Retina (tissue), 1 donor: ENCODE measurements at regions not wholly inside any gene's neighbourhood (a gene's known extent, or its start where the extent isn't known, plus 50 kb on each side); places are given as distances from the start of the nearest gene placed in this dataset.
A peak's percentile ranks its signal among the peaks of the same experiment; 100 is the strongest.
"Not testable (repeated sequence)": the region's sequence is repeated elsewhere in the genome, so short reads cannot be mapped to it uniquely, and the experiment has no call there.

Experiments
- DNase-seq: peaks from one replicate; pipeline ENCODE4 v3.0.0-alpha.2; 2016

- no peak for DNase-seq
These were observed 991.8 kb upstream of the GJE1 start for GRCh38 chr6:141140905-141141304.

- no peak for DNase-seq
These were observed 993.3 kb upstream of the GJE1 start for GRCh38 chr6:141139461-141139860.

GRCh38 chr6:141134723-141135122 is 998.0 kb upstream of the GJE1 start:
- DNase-seq = no peak

- DNase-seq = no peak
These were observed 998.9 kb upstream of the GJE1 start for GRCh38 chr6:141133836-141134235.

GRCh38 chr6:141133346-141133745 is 999.4 kb upstream of the GJE1 start:
- no peak for DNase-seq

- no peak for DNase-seq
These were observed 1001.1 kb upstream of the GJE1 start for GRCh38 chr6:141131616-141132015.

- DNase-seq = no peak
These were observed 1009.2 kb upstream of the GJE1 start for GRCh38 chr6:141123497-141123896.

GRCh38 chr6:141123049-141123448 is 1009.7 kb upstream of the GJE1 start:
- no peak for DNase-seq

GRCh38 chr6:141118991-141119390 is 1013.7 kb upstream of the GJE1 start:
- DNase-seq = no peak

- no peak for DNase-seq
These were observed 1014.9 kb upstream of the GJE1 start for GRCh38 chr6:141117874-141118273.

GRCh38 chr6:141110481-141110880 is 1022.2 kb upstream of the GJE1 start:
- no peak for DNase-seq

- no peak for DNase-seq
These were observed 1025.0 kb upstream of the GJE1 start for GRCh38 chr6:141107591-141108160.

GRCh38 chr6:141105481-141105880 is 1027.2 kb upstream of the GJE1 start:
- DNase-seq = peak; percentile 43

GRCh38 chr6:141103246-141103645 is 1029.5 kb upstream of the GJE1 start:
- no peak for DNase-seq

- DNase-seq = no peak
These were observed 1035.3 kb upstream of the GJE1 start for GRCh38 chr6:141097471-141097870.

GRCh38 chr6:141095308-141095707 is 1037.4 kb upstream of the GJE1 start:
- no peak for DNase-seq

GRCh38 chr6:141088171-141088570 is 1044.6 kb upstream of the GJE1 start:
- DNase-seq = no peak

GRCh38 chr6:141077355-141078333 is 1055.1 kb upstream of the GJE1 start:
- DNase-seq = peak; percentile 22

GRCh38 chr6:141057761-141058160 is 1075.0 kb upstream of the GJE1 start:
- DNase-seq = no peak

GRCh38 chr6:141056945-141057625 is 1075.6 kb upstream of the GJE1 start:
- no peak for DNase-seq

GRCh38 chr6:141050471-141050870 is 1082.3 kb upstream of the GJE1 start:
- DNase-seq = no peak

- DNase-seq = no peak
These were observed 1084.3 kb upstream of the GJE1 start for GRCh38 chr6:141048451-141048850.

- not testable (repeated sequence) for DNase-seq
These were observed 1086.2 kb upstream of the GJE1 start for GRCh38 chr6:141046496-141046895.

- DNase-seq = no peak
These were observed 1091.1 kb upstream of the GJE1 start for GRCh38 chr6:141041596-141042087.
